ENCODE measurements at regions not wholly inside any gene's neighbourhood (a gene's known extent, or its start where the extent isn't known, plus 50 kb on each side); places are given as distances from the start of the nearest gene placed in this dataset.

DNA sequence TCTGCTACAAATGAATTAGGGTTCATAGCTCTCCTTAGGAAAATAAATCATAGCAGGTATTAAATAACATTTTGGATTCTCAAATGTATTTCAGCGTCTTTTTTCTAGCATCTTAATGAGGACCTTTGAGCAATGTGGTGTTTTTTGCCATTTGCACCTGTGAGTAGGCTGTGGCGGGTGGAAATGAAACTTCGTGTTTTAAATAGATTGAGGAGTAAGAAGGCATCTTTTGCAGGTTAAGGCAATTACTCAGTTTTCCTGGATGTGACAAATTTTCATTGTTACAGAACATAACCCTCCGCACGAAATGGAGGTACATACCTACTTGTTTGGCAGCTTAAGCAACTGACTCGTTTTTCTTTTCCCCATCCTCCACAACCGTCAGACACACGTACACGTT, 708.9 kb upstream of the NRSN1 start:
- Histone ChIP-seq H3K27ac (ENCODE audit: low read length) (no peak overlapping the region), H3K4me3 (ENCODE audit: low read depth in 1 of 2, low read length in 2 of 2) (no peak overlapping the region), H3K4me2 (ENCODE audit: insufficient read depth, low read length) (no peak overlapping the region), H3K9ac (ENCODE audit: low read depth, low read length) (no peak overlapping the region), H3K9me3 (ENCODE audit: insufficient read depth, low read length, severe bottlenecking) (no peaks in the 10 kb centered on the region), H3K4me1 (ENCODE audit: insufficient read depth, low read length) (no peaks in the 10 kb centered on the region), H2AFZ (ENCODE audit: low read depth, low read length) (no peak overlapping the region), H3K27me3 (ENCODE audit: insufficient read depth, low read length, poor library complexity) (no peaks in the 10 kb centered on the region), H3K79me2 (ENCODE audit: insufficient read depth, low read length) (no peaks in the 10 kb centered on the region), H4K20me1 (ENCODE audit: insufficient read depth, low read length) (no peaks in the 10 kb centered on the region), H3K36me3 (ENCODE audit: insufficient read depth, low read length) (no peaks in the 10 kb centered on the region)
- no peak for DNase-seq
- no peak for ATAC-seq (ENCODE audit: insufficient read depth, low read depth)
- TF ChIP-seq EZH2 (IDR thresholded peaks at IDR 0.05; ENCODE audit: borderline replicate concordance, low read depth, low read length, severe bottlenecking) = no peak
- TF ChIP-seq, protein P1, sequence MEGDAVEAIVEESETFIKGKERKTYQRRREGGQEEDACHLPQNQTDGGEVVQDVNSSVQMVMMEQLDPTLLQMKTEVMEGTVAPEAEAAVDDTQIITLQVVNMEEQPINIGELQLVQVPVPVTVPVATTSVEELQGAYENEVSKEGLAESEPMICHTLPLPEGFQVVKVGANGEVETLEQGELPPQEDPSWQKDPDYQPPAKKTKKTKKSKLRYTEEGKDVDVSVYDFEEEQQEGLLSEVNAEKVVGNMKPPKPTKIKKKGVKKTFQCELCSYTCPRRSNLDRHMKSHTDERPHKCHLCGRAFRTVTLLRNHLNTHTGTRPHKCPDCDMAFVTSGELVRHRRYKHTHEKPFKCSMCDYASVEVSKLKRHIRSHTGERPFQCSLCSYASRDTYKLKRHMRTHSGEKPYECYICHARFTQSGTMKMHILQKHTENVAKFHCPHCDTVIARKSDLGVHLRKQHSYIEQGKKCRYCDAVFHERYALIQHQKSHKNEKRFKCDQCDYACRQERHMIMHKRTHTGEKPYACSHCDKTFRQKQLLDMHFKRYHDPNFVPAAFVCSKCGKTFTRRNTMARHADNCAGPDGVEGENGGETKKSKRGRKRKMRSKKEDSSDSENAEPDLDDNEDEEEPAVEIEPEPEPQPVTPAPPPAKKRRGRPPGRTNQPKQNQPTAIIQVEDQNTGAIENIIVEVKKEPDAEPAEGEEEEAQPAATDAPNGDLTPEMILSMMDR (IDR thresholded peaks at IDR 0.05; ENCODE audit: borderline replicate concordance, extremely low read depth, low read length, poor library complexity, severe bottlenecking) = no peak

DNA sequence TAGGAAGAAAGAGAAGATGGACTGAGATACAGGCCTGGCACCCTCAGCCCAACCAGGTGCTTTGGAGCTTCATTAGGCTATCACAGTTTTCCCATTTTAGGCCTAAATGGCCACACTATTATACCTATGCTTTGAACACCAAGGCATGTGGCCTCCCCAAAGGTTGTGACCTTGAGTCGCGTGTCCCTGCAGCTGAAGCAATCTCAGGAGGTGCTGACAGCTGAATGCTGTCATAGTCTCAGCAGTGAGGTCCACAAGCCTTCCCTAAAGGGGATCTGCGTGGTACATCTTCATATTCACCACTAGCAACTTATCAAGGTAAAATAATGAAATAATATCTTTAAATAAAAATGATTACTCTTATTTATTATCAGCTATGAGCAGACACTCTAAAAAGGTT, 707.9 kb upstream of the NRSN1 start:
- ATAC-seq (ENCODE audit: insufficient read depth, low read depth) (no peak), DNase-seq (no peak)
- no peaks in the 10 kb centered on the region for H4K20me1 ChIP-seq (ENCODE audit: insufficient read depth, low read length)
- no peak overlapping the region for H3K4me2 ChIP-seq (ENCODE audit: insufficient read depth, low read length)
- TF ChIP-seq EZH2 (IDR thresholded peaks at IDR 0.05; ENCODE audit: borderline replicate concordance, low read depth, low read length, severe bottlenecking) = no peak
- TF ChIP-seq, protein P1 (IDR thresholded peaks at IDR 0.05; ENCODE audit: borderline replicate concordance, extremely low read depth, low read length, poor library complexity, severe bottlenecking) = no peak
- H3K79me2 ChIP-seq (ENCODE audit: insufficient read depth, low read length) = no peaks in the 10 kb centered on the region
- H3K27ac ChIP-seq (ENCODE audit: low read length) = no peak overlapping the region
- H3K36me3 ChIP-seq (ENCODE audit: insufficient read depth, low read length) = no peaks in the 10 kb centered on the region
- H3K9ac ChIP-seq (ENCODE audit: low read depth, low read length) = no peak overlapping the region
- no peaks in the 10 kb centered on the region for H3K4me1 ChIP-seq (ENCODE audit: insufficient read depth, low read length)
- no peak overlapping the region for H3K4me3 ChIP-seq (ENCODE audit: low read depth in 1 of 2, low read length in 2 of 2)
- no peaks in the 10 kb centered on the region for H3K9me3 ChIP-seq (ENCODE audit: insufficient read depth, low read length, severe bottlenecking)
- no peak overlapping the region for H2AFZ ChIP-seq (ENCODE audit: low read depth, low read length)
- no peaks in the 10 kb centered on the region for H3K27me3 ChIP-seq (ENCODE audit: insufficient read depth, low read length, poor library complexity)

DNA sequence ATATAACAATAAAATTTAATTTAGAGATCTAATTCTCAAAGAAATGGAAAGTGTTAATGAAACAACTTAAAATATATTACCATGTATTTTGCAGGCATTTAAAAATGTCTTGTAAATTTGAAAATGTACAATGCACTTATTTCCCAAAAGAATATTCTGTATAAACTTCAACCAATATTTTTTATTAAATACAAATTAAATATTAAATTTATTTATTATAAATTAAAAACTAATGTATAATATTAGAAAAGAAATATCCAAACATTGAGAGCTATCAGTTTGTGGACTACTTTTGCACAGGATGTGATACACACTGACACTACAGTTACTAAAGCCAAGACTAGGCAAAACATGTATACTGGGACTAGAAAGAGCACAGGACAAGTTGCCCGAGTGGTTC, 707.0 kb upstream of the NRSN1 start:
- no peak for ATAC-seq (ENCODE audit: insufficient read depth, low read depth)
- Histone ChIP-seq H3K9ac (ENCODE audit: low read depth, low read length) (no peak overlapping the region), H3K79me2 (ENCODE audit: insufficient read depth, low read length) (no peaks in the 10 kb centered on the region), H3K27me3 (ENCODE audit: insufficient read depth, low read length, poor library complexity) (no peaks in the 10 kb centered on the region), H4K20me1 (ENCODE audit: insufficient read depth, low read length) (no peaks in the 10 kb centered on the region), H3K4me3 (ENCODE audit: low read depth in 1 of 2, low read length in 2 of 2) (no peak overlapping the region), H3K4me1 (ENCODE audit: insufficient read depth, low read length) (no peaks in the 10 kb centered on the region), H3K36me3 (ENCODE audit: insufficient read depth, low read length) (no peaks in the 10 kb centered on the region), H3K4me2 (ENCODE audit: insufficient read depth, low read length) (no peak overlapping the region), H3K27ac (ENCODE audit: low read length) (no peak overlapping the region), H3K9me3 (ENCODE audit: insufficient read depth, low read length, severe bottlenecking) (no peaks in the 10 kb centered on the region), H2AFZ (ENCODE audit: low read depth, low read length) (no peak overlapping the region)
- TF ChIP-seq, protein P1 (IDR thresholded peaks at IDR 0.05; ENCODE audit: borderline replicate concordance, extremely low read depth, low read length, poor library complexity, severe bottlenecking) = no peak
- no peak for TF ChIP-seq EZH2 (IDR thresholded peaks at IDR 0.05; ENCODE audit: borderline replicate concordance, low read depth, low read length, severe bottlenecking)
- no peak for DNase-seq

Data from DND-41 (cell line).